ENCODE measurements at regions not wholly inside any gene's neighbourhood (a gene's known extent, or its start where the extent isn't known, plus 50 kb on each side); places are given as distances from the start of the nearest gene placed in this dataset.

GRCh38 chr3:194279701-194280360, 71.3 kb downstream of the CPN2 start:
- DNase-seq (ENCODE audit: low read depth), result no peak

GRCh38 chr3:194280777-194281176, 70.4 kb downstream of the CPN2 start:
- no peak for TF ChIP-seq CTCF (conservative IDR thresholded peaks at IDR 0.05; ENCODE audit: low read depth, low read length)
- DNase-seq (ENCODE audit: low read depth), result no peak
- H3K4me3 ChIP-seq (ENCODE audit: low read depth, low read length), result no peak overlapping the region

More at GRCh38 chr3:194279701-194280360, 71.3 kb downstream of the CPN2 start:
- TF ChIP-seq CTCF (conservative IDR thresholded peaks at IDR 0.05; ENCODE audit: low read depth, low read length), result no peak
- H3K4me3 ChIP-seq (ENCODE audit: low read depth, low read length), result no peak overlapping the region

GRCh38 chr3:194281306-194281705, 69.8 kb downstream of the CPN2 start:
- H3K4me3 ChIP-seq (ENCODE audit: low read depth, low read length), result no peak overlapping the region
- TF ChIP-seq CTCF (conservative IDR thresholded peaks at IDR 0.05; ENCODE audit: low read depth, low read length), result no peak
- no peak for DNase-seq (ENCODE audit: low read depth)

- DNase-seq (ENCODE audit: low read depth), result no peak
- no peak for TF ChIP-seq CTCF (conservative IDR thresholded peaks at IDR 0.05; ENCODE audit: low read depth, low read length)
- H3K4me3 ChIP-seq (ENCODE audit: low read depth, low read length), result no peak overlapping the region
Observed at GRCh38 chr3:194281766-194282165, 69.4 kb downstream of the CPN2 start.

GRCh38 chr3:194282436-194283122, 68.5 kb downstream of the CPN2 start:
- no peak for DNase-seq (ENCODE audit: low read depth)
- no peak overlapping the region for H3K4me3 ChIP-seq (ENCODE audit: low read depth, low read length)
- TF ChIP-seq CTCF (conservative IDR thresholded peaks at IDR 0.05; ENCODE audit: low read depth, low read length), result no peak

- no peak for TF ChIP-seq CTCF (conservative IDR thresholded peaks at IDR 0.05; ENCODE audit: low read depth, low read length)
- DNase-seq (ENCODE audit: low read depth), result no peak
- H3K4me3 ChIP-seq (ENCODE audit: low read depth, low read length), result no peak overlapping the region
Observed at GRCh38 chr3:194283221-194284006, 67.7 kb downstream of the CPN2 start.
